GM12878 (cell line): ENCODE measurements at regions not wholly inside any gene's neighbourhood (a gene's known extent, or its start where the extent isn't known, plus 50 kb on each side); places are given as distances from the start of the nearest gene placed in this dataset.

Experiments used
- ATAC-seq: fragments of 200-7000 bp; cut with Tn5 transposase; 3 replicates; pipeline ENCODE4 v1.9.1; 2020; ENCODE audit warnings: mild to moderate bottlenecking, moderate library complexity
- BruUV-seq: library from RNA; stranded (reverse); fragments of 400-500 nt; replicated peaks from 2 replicates; lab custom pipeline; 2021; lab: Mats Ljungman, UMichigan
- CTCF ChIA-PET: fragments of 300-600 bp; sonication (Branson Sonifier 250); formaldehyde crosslinking; extraction: SDS; loops from one replicate; lab custom pipeline; 2021; ENCODE audit warnings: inconsistent platforms; lab: Yijun Ruan, JAX
- POLR2A ChIA-PET: fragments of 350-600 bp; formaldehyde crosslinking; extraction: SDS; loops from one replicate; lab custom pipeline; 2021; ENCODE audit warnings: inconsistent platforms; lab: Charles Lee
- RAD21 ChIA-PET: fragments of 300-600 bp; sonication (Branson Sonifier 250); formaldehyde crosslinking; loops from one replicate; lab custom pipeline; 2023; ENCODE audit warnings: antibody characterized with exemption; ENCODE audit not compliant: unreplicated experiment; lab: Charles Lee
- SMC1A ChIA-PET: fragments of 300-600 bp; sonication (Branson Sonifier 250); formaldehyde crosslinking; loops from one replicate; lab custom pipeline; 2023; ENCODE audit not compliant: unreplicated experiment, uncharacterized antibody; lab: Charles Lee
- DNase-seq: peaks from one replicate; pipeline ENCODE4 v3.0.0-alpha.2; 2011; ENCODE audit warnings: low read depth, low spot score
- FAIRE-seq: peaks from 3 replicates; lab custom pipeline; 2011; peaks lifted over from hg19 to GRCh38; lab: Jason Lieb, UNC
- H2AFZ ChIP-seq: 2 replicates; pipeline ENCODE4 v1.6.0; 2011; ENCODE audit warnings: low read depth, low read length, control low read depth; ENCODE audit not compliant: control insufficient read depth
- H3K27ac ChIP-seq: 2 replicates; pipeline ENCODE4 v1.5.1; 2011; ENCODE audit warnings: control low read depth; ENCODE audit not compliant: control insufficient read depth, insufficient read depth
- H3K27me3 ChIP-seq, 2 experiments: replicated peaks in 1 of 2; 2 replicates each; pipeline versions ENCODE4 v1.6.0 to v1.6.1; 2011; ENCODE audit warnings: low read length in 1 of 2; ENCODE audit not compliant: control insufficient read depth in 2 of 2, insufficient read depth in 2 of 2
- H3K36me3 ChIP-seq, 2 experiments: 2 replicates each; pipeline ENCODE4 v1.5.1; 2011; ENCODE audit warnings: low read length in 1 of 2; ENCODE audit not compliant: control insufficient read depth in 2 of 2, insufficient read depth in 2 of 2
- H3K4me1 ChIP-seq: 2 replicates; pipeline ENCODE4 v1.6.1; 2011; ENCODE audit warnings: mild to moderate bottlenecking, low read length, moderate library complexity, mixed read lengths; ENCODE audit not compliant: control insufficient read depth, insufficient read depth
- H3K4me2 ChIP-seq: 2 replicates; pipeline ENCODE4 v1.6.0; 2011; ENCODE audit warnings: control low read depth; ENCODE audit not compliant: control insufficient read depth, insufficient read depth
- H3K4me3 ChIP-seq: fragments of 200-600 bp; sonication (generic); 2 replicates; pipeline ENCODE4 v1.5.1; 2016
- H3K79me2 ChIP-seq: 2 replicates; pipeline ENCODE4 v1.6.0; 2011; ENCODE audit warnings: low read length; ENCODE audit not compliant: control insufficient read depth, insufficient read depth
- H3K9ac ChIP-seq: 2 replicates; pipeline ENCODE4 v1.8.0; 2011; ENCODE audit warnings: low read length, control low read depth, mixed read lengths; ENCODE audit not compliant: control insufficient read depth, insufficient read depth
- H3K9me3 ChIP-seq: replicated peaks from 3 replicates; pipeline ENCODE4 v1.5.1; 2011; ENCODE audit warnings: mild to moderate bottlenecking, low read length; ENCODE audit not compliant: control insufficient read depth, insufficient read depth
- H4K20me1 ChIP-seq: 2 replicates; pipeline ENCODE4 v1.6.0; 2011; ENCODE audit not compliant: control insufficient read depth, insufficient read depth
- BACH1 ChIP-seq: fragments of 450-650 bp; IDR thresholded peaks from 2 replicates; pipeline ENCODE4 v1.6.1; 2017; ENCODE audit warnings: mild to moderate bottlenecking, borderline replicate concordance
- CBFB ChIP-seq: IDR thresholded peaks from 2 replicates; pipeline ENCODE4 v1.6.1; 2016; ENCODE audit warnings: antibody characterized with exemption, low read depth
- HDAC2 ChIP-seq: fragments of 200-600 bp; sonication (generic); IDR thresholded peaks from 2 replicates; pipeline ENCODE4 v1.6.1; 2017
- IKZF2 ChIP-seq, 2 experiments: fragments of 450-650 bp; IDR thresholded peaks; 2 replicates each; pipeline ENCODE4 v1.6.1; 2017; ENCODE audit warnings: mild to moderate bottlenecking in 2 of 2, moderate library complexity in 2 of 2
- KAT2A ChIP-seq: conservative IDR thresholded peaks from 2 replicates; pipeline ENCODE4 v1.6.1; 2011; ENCODE audit warnings: low read depth, low read length; ENCODE audit not compliant: control insufficient read depth
- RBBP5 ChIP-seq: fragments of 200-600 bp; sonication (generic); conservative IDR thresholded peaks from 2 replicates; pipeline ENCODE4 v1.6.1; 2016
- RFX5 ChIP-seq: IDR thresholded peaks from 2 replicates; pipeline ENCODE4 v1.6.1; 2011; ENCODE audit warnings: low read depth, low read length, improper control_type of control experiment
- SMAD5 ChIP-seq: IDR thresholded peaks from 2 replicates; pipeline ENCODE4 v1.6.1; 2016; ENCODE audit warnings: antibody characterized with exemption, low read depth
- ZNF622 ChIP-seq: fragments of 450-650 bp; IDR thresholded peaks from 2 replicates; pipeline ENCODE4 v1.6.1; 2017; ENCODE audit warnings: mild to moderate bottlenecking, inconsistent platforms
- ZSCAN29 ChIP-seq: fragments of 450-650 bp; IDR thresholded peaks from 2 replicates; pipeline ENCODE4 v1.6.1; 2017; ENCODE audit warnings: mild to moderate bottlenecking, moderate library complexity
- WGBS: methylation state at CpG from one replicate; pipeline ENCODE4 v1.1.6; 2016; ENCODE audit warnings: low lambda C conversion rate; ENCODE audit not compliant: insufficient replicate concordance, insufficient coverage; ENCODE audit errors: missing lambda C conversion rate; 5-methylcytosine and 5-hydroxymethylcytosine counted together
- in situ Hi-C: fragments of 300-500 bp; cut with MboI; formaldehyde crosslinking; loops from 9 replicates; pipeline ENCODE4 v1.14.3; 2018; ENCODE audit warnings: mixed read lengths
- intact Hi-C: fragments of 100-400 bp; cut with micrococcal nuclease; formaldehyde crosslinking; loops from one replicate; pipeline ENCODE4 v1.14.2; 2022; ENCODE audit not compliant: unreplicated experiment
- TF ChIP-seq, protein P1 (sequence below): IDR thresholded peaks from 2 replicates; pipeline ENCODE4 v1.6.1; 2011; ENCODE audit warnings: borderline replicate concordance, low read depth, mild to moderate bottlenecking, moderate library complexity, low read length; ENCODE audit not compliant: insufficient read depth, poor library complexity, severe bottlenecking
- TF ChIP-seq, protein P2 (sequence below): fragments of 450-650 bp; IDR thresholded peaks from 2 replicates; pipeline ENCODE4 v1.6.1; 2017; ENCODE audit warnings: antibody characterized with exemption, mild to moderate bottlenecking, moderate library complexity
- TF ChIP-seq, protein P3 (sequence below): IDR thresholded peaks from 2 replicates; pipeline ENCODE4 v1.6.1; 2011; ENCODE audit warnings: mild to moderate bottlenecking, low read depth, low read length, moderate library complexity; ENCODE audit not compliant: insufficient replicate concordance
- TF ChIP-seq, protein P4 (sequence below): IDR thresholded peaks from 2 replicates; pipeline ENCODE4 v1.6.1; 2012; ENCODE audit warnings: low read depth, low read length, improper control_type of control experiment
- TF ChIP-seq, protein P5 (sequence below): fragments of 450-650 bp; IDR thresholded peaks from 2 replicates; pipeline ENCODE4 v1.6.1; 2016; ENCODE audit warnings: mild to moderate bottlenecking, moderate library complexity, borderline replicate concordance

DNA sequence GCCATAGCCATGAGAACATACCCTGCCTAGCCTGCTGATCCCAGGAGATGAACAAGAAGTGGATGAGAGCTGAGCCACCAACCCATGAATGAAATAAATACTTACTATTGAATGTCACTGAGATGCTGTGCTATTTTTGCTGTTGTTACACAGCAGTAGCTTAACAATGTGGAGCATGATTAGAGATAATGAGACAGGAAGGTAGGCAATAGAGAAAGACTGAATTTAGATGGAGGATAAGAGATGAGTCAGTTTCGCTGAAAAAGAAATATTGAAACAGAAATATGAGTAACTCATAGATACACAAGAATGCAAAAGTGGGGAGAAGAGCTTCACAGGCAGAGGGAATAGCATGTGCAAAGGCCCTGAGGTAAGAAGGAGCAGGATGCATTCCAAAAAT, 94.9 kb upstream of the TOP1 start:
- Histone ChIP-seq H3K9me3 (peaks cover 1% of the 10 kb centered on the region; the same call in 2 of the 3 replicates), H4K20me1 (no peaks in the 10 kb centered on the region), H3K4me2 (no peak overlapping the region), H3K4me3 (no peak overlapping the region), H3K27ac (no peak overlapping the region), H3K4me1 (peaks cover 13% of the 10 kb centered on the region), H2AFZ (no peak overlapping the region), H3K79me2 (no peaks in the 10 kb centered on the region), H3K27me3 (no peaks in the 10 kb centered on the region), H3K9ac (no peak overlapping the region), H3K36me3 (no peaks in the 10 kb centered on the region)
- 5% methylated on average over 1 of the region's 1 CpG for WGBS
- intact Hi-C loops = no loop called here
- DNase-seq = no peak
- no peak for FAIRE-seq
- SMC1A ChIA-PET = interaction anchor here (1.2 kb wide), 1 partner anchor 9 kb away, joined by 4 read pairs; no protein-coding TSS in a partner anchor
- RAD21 ChIA-PET = no interaction called here
- CTCF ChIA-PET = interaction anchor here (1.4 kb wide), 1 partner anchor 9 kb away, joined by 4 read pairs; no protein-coding TSS in a partner anchor
- in situ Hi-C loops = no loop called here
- POLR2A ChIA-PET = no interaction called here
- no TSS peak for BruUV-seq
- no peak for ATAC-seq
- no peak for TF ChIP-seq BACH1
- TF ChIP-seq ZNF622 = no peak
- TF ChIP-seq CBFB = no peak
- TF ChIP-seq ZSCAN29 = no peak
- TF ChIP-seq, protein P1, sequence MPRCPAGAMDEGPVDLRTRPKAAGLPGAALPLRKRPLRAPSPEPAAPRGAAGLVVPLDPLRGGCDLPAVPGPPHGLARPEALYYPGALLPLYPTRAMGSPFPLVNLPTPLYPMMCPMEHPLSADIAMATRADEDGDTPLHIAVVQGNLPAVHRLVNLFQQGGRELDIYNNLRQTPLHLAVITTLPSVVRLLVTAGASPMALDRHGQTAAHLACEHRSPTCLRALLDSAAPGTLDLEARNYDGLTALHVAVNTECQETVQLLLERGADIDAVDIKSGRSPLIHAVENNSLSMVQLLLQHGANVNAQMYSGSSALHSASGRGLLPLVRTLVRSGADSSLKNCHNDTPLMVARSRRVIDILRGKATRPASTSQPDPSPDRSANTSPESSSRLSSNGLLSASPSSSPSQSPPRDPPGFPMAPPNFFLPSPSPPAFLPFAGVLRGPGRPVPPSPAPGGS = no peak
- TF ChIP-seq, protein P2, sequence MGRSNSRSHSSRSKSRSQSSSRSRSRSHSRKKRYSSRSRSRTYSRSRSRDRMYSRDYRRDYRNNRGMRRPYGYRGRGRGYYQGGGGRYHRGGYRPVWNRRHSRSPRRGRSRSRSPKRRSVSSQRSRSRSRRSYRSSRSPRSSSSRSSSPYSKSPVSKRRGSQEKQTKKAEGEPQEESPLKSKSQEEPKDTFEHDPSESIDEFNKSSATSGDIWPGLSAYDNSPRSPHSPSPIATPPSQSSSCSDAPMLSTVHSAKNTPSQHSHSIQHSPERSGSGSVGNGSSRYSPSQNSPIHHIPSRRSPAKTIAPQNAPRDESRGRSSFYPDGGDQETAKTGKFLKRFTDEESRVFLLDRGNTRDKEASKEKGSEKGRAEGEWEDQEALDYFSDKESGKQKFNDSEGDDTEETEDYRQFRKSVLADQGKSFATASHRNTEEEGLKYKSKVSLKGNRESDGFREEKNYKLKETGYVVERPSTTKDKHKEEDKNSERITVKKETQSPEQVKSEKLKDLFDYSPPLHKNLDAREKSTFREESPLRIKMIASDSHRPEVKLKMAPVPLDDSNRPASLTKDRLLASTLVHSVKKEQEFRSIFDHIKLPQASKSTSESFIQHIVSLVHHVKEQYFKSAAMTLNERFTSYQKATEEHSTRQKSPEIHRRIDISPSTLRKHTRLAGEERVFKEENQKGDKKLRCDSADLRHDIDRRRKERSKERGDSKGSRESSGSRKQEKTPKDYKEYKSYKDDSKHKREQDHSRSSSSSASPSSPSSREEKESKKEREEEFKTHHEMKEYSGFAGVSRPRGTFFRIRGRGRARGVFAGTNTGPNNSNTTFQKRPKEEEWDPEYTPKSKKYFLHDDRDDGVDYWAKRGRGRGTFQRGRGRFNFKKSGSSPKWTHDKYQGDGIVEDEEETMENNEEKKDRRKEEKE = no peak
- no peak for TF ChIP-seq IKZF2 (IDR thresholded peaks at IDR 0.05)
- TF ChIP-seq SMAD5 = no peak
- no peak for TF ChIP-seq RFX5
- TF ChIP-seq RBBP5 = no peak
- TF ChIP-seq, protein P3, sequence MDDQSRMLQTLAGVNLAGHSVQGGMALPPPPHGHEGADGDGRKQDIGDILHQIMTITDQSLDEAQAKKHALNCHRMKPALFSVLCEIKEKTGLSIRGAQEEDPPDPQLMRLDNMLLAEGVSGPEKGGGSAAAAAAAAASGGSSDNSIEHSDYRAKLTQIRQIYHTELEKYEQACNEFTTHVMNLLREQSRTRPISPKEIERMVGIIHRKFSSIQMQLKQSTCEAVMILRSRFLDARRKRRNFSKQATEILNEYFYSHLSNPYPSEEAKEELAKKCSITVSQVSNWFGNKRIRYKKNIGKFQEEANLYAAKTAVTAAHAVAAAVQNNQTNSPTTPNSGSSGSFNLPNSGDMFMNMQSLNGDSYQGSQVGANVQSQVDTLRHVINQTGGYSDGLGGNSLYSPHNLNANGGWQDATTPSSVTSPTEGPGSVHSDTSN = no peak
- no peak for TF ChIP-seq KAT2A
- no peak for TF ChIP-seq HDAC2
- TF ChIP-seq, protein P4, sequence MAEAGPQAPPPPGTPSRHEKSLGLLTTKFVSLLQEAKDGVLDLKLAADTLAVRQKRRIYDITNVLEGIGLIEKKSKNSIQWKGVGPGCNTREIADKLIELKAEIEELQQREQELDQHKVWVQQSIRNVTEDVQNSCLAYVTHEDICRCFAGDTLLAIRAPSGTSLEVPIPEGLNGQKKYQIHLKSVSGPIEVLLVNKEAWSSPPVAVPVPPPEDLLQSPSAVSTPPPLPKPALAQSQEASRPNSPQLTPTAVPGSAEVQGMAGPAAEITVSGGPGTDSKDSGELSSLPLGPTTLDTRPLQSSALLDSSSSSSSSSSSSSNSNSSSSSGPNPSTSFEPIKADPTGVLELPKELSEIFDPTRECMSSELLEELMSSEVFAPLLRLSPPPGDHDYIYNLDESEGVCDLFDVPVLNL = no peak
- TF ChIP-seq, protein P5, sequence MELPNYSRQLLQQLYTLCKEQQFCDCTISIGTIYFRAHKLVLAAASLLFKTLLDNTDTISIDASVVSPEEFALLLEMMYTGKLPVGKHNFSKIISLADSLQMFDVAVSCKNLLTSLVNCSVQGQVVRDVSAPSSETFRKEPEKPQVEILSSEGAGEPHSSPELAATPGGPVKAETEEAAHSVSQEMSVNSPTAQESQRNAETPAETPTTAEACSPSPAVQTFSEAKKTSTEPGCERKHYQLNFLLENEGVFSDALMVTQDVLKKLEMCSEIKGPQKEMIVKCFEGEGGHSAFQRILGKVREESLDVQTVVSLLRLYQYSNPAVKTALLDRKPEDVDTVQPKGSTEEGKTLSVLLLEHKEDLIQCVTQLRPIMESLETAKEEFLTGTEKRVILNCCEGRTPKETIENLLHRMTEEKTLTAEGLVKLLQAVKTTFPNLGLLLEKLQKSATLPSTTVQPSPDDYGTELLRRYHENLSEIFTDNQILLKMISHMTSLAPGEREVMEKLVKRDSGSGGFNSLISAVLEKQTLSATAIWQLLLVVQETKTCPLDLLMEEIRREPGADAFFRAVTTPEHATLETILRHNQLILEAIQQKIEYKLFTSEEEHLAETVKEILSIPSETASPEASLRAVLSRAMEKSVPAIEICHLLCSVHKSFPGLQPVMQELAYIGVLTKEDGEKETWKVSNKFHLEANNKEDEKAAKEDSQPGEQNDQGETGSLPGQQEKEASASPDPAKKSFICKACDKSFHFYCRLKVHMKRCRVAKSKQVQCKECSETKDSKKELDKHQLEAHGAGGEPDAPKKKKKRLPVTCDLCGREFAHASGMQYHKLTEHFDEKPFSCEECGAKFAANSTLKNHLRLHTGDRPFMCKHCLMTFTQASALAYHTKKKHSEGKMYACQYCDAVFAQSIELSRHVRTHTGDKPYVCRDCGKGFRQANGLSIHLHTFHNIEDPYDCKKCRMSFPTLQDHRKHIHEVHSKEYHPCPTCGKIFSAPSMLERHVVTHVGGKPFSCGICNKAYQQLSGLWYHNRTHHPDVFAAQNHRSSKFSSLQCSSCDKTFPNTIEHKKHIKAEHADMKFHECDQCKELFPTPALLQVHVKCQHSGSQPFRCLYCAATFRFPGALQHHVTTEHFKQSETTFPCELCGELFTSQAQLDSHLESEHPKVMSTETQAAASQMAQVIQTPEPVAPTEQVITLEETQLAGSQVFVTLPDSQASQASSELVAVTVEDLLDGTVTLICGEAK = no peak
